A549 (cell line): ENCODE measurements at regions not wholly inside any gene's neighbourhood (a gene's known extent, or its start where the extent isn't known, plus 50 kb on each side); places are given as distances from the start of the nearest gene placed in this dataset.

ENCODE experiments used
- ATAC-seq, 2 experiments: fragments of 200-7000 bp in 1 of 2; fragments of >200 bp in 1 of 2; cut with Nextera tagmentation in 1 of 2; cut with Tn5 transposase in 1 of 2; 3 replicates each; pipeline versions ENCODE4 v1.8.0 to v1.9.1; 2018 to 2020; ENCODE audit warnings: mild to moderate bottlenecking in 1 of 2, moderate library complexity in 1 of 2
- CTCF ChIA-PET: fragments of 300-600 bp; sonication (Branson Sonifier 250); formaldehyde crosslinking; extraction: SDS; loops from one replicate; lab custom pipeline; 2021; ENCODE audit warnings: antibody characterized with exemption, inconsistent platforms; lab: Yijun Ruan, JAX
- POLR2A ChIA-PET: fragments of 350-600 bp; formaldehyde crosslinking; extraction: SDS; loops from one replicate; lab custom pipeline; 2021; ENCODE audit warnings: antibody characterized with exemption, inconsistent platforms; lab: Yijun Ruan, JAX
- DNase-seq, 2 experiments: peaks; one replicate each; pipeline versions ENCODE4 v3.0.0 to v3.0.0-alpha.2; 2011 to 2016; ENCODE audit warnings: low read depth in 1 of 2, low spot score in 1 of 2
- FAIRE-seq: peaks from 2 replicates; lab custom pipeline; 2011; peaks lifted over from hg19 to GRCh38; lab: Jason Lieb, UNC
- H3K27ac ChIP-seq, 2 experiments: fragments of >200 bp; sonication (Bioruptor Twin); formaldehyde crosslinking; 3 replicates each; pipeline ENCODE4 v1.5.1; 2016 to 2017
- H3K4me1 ChIP-seq: fragments of >200 bp; sonication (Bioruptor Twin); formaldehyde crosslinking; 3 replicates; pipeline ENCODE4 v1.6.1; 2016
- H3K4me2 ChIP-seq: fragments of >200 bp; sonication (Bioruptor Twin); formaldehyde crosslinking; 3 replicates; pipeline ENCODE4 v1.6.1; 2016
- H3K4me3 ChIP-seq: fragments of >200 bp; sonication (Bioruptor Twin); formaldehyde crosslinking; 3 replicates; pipeline ENCODE4 v1.5.1; 2016
- H3K9me3 ChIP-seq: fragments of >200 bp; sonication (Bioruptor Twin); formaldehyde crosslinking; 3 replicates; pipeline ENCODE4 v1.6.1; 2016
- ATOH8 ChIP-seq: fragments of 250-450 bp; sonication (Bioruptor Pico); IDR thresholded peaks from 2 replicates; pipeline ENCODE4 v1.5.0; 2020; ENCODE audit warnings: low read depth, mild to moderate bottlenecking, moderate library complexity
- CBX8 ChIP-seq: fragments of 200-600 bp; sonication (generic); IDR thresholded peaks from 2 replicates; pipeline ENCODE4 v1.6.1; 2016
- CHD2 ChIP-seq: fragments of 150-350 bp; IDR thresholded peaks from 2 replicates; pipeline ENCODE4 v1.6.1; 2014; ENCODE audit warnings: low read length; ENCODE audit not compliant: partially characterized antibody
- E2F6 ChIP-seq: IDR thresholded peaks from 2 replicates; pipeline ENCODE4 v1.6.1; 2012; ENCODE audit warnings: low read depth, borderline replicate concordance
- EHF ChIP-seq: fragments of 250-450 bp; sonication (Bioruptor Pico); IDR thresholded peaks from 2 replicates; pipeline ENCODE4 v1.5.0; 2020; ENCODE audit warnings: mild to moderate bottlenecking
- ELK1 ChIP-seq: fragments of 150-350 bp; IDR thresholded peaks from 2 replicates; pipeline ENCODE4 v1.6.1; 2014; ENCODE audit warnings: low read depth, mild to moderate bottlenecking, low read length
- ESRRA ChIP-seq: fragments of 150-350 bp; IDR thresholded peaks from 2 replicates; pipeline ENCODE4 v1.6.1; 2014; ENCODE audit warnings: mild to moderate bottlenecking, low read length, borderline replicate concordance
- FOXS1 ChIP-seq: fragments of 250-450 bp; sonication (Bioruptor Pico); IDR thresholded peaks from 2 replicates; pipeline ENCODE4 v1.5.0; 2020; ENCODE audit warnings: mild to moderate bottlenecking, moderate library complexity
- HDAC2 ChIP-seq: fragments of 200-600 bp; sonication (generic); IDR thresholded peaks from 2 replicates; pipeline ENCODE4 v1.6.1; 2016
- HES2 ChIP-seq: fragments of >200 bp; sonication (Bioruptor Twin); formaldehyde crosslinking; IDR thresholded peaks from 2 replicates; pipeline ENCODE4 v1.6.1; 2016
- HMGXB4 ChIP-seq: fragments of 250-450 bp; sonication (Bioruptor Pico); IDR thresholded peaks from 2 replicates; pipeline ENCODE4 v1.5.0; 2021; ENCODE audit warnings: mild to moderate bottlenecking, moderate library complexity, borderline replicate concordance
- HOXA7 ChIP-seq: fragments of 250-450 bp; sonication (Bioruptor Pico); IDR thresholded peaks from 2 replicates; pipeline ENCODE4 v1.5.0; 2020; ENCODE audit warnings: mild to moderate bottlenecking, moderate library complexity
- HOXB13 ChIP-seq: fragments of 250-450 bp; sonication (Bioruptor Pico); IDR thresholded peaks from 2 replicates; pipeline ENCODE4 v1.5.0; 2020; ENCODE audit warnings: low read depth, mild to moderate bottlenecking, moderate library complexity
- HOXB5 ChIP-seq: fragments of 250-450 bp; sonication (Bioruptor Pico); IDR thresholded peaks from 2 replicates; pipeline ENCODE4 v1.5.0; 2020; ENCODE audit warnings: mild to moderate bottlenecking, moderate library complexity
- JUNB ChIP-seq: fragments of >200 bp; sonication (Bioruptor Twin); formaldehyde crosslinking; IDR thresholded peaks from 2 replicates; pipeline ENCODE4 v1.6.1; 2016
- KDM5A ChIP-seq: fragments of 200-600 bp; sonication (generic); IDR thresholded peaks from 2 replicates; pipeline ENCODE4 v1.6.1; 2016; ENCODE audit warnings: antibody characterized with exemption, mild to moderate bottlenecking
- MAFK ChIP-seq: fragments of 450-650 bp; IDR thresholded peaks from 2 replicates; pipeline ENCODE4 v1.6.1; 2014; ENCODE audit not compliant: partially characterized antibody
- MAX ChIP-seq: IDR thresholded peaks from 2 replicates; pipeline ENCODE4 v1.6.1; 2012
- MYC ChIP-seq: IDR thresholded peaks from 2 replicates; pipeline ENCODE4 v1.6.1; 2012; ENCODE audit warnings: mild to moderate bottlenecking, inconsistent platforms, low read length, improper control_type of control experiment, borderline replicate concordance
- NFE2L2 ChIP-seq: fragments of 150-350 bp; conservative IDR thresholded peaks from 2 replicates; pipeline ENCODE4 v1.6.1; 2014; ENCODE audit warnings: low read length
- NPAS2 ChIP-seq: fragments of 250-450 bp; sonication (Bioruptor Pico); IDR thresholded peaks from 2 replicates; pipeline ENCODE4 v1.8.0; 2022; ENCODE audit warnings: mild to moderate bottlenecking, moderate library complexity, borderline replicate concordance
- POLR2AphosphoS2 ChIP-seq: conservative IDR thresholded peaks from 2 replicates; pipeline ENCODE4 v1.6.1; 2012; ENCODE audit warnings: low read length, improper control_type of control experiment, inconsistent platforms
- RCOR1 ChIP-seq: fragments of 150-350 bp; IDR thresholded peaks from 2 replicates; pipeline ENCODE4 v1.6.1; 2014; ENCODE audit warnings: antibody characterized with exemption, low read length, low read depth
- REST ChIP-seq: fragments of 200-600 bp; sonication (generic); IDR thresholded peaks from 2 replicates; pipeline ENCODE4 v1.6.1; 2016; ENCODE audit warnings: antibody characterized with exemption, mild to moderate bottlenecking, moderate library complexity
- RNF2 ChIP-seq: fragments of 200-600 bp; sonication (generic); IDR thresholded peaks from 2 replicates; pipeline ENCODE4 v1.6.1; 2016; ENCODE audit warnings: low read depth, mild to moderate bottlenecking, antibody characterized with exemption, moderate library complexity, borderline replicate concordance
- ZNF302 ChIP-seq: fragments of 250-450 bp; sonication (Bioruptor Pico); IDR thresholded peaks from 2 replicates; pipeline ENCODE4 v1.9.0; 2021; ENCODE audit warnings: inconsistent platforms, mild to moderate bottlenecking, moderate library complexity
- WGBS: methylation state at CpG from one replicate; pipeline ENCODE4 v1.1.6; 2017; ENCODE audit errors: missing lambda C conversion rate; 5-methylcytosine and 5-hydroxymethylcytosine counted together

- no peak overlapping the region for H3K27ac ChIP-seq
- no peak for FAIRE-seq
- no peak for ATAC-seq
- no peaks in the 10 kb centered on the region for H3K9me3 ChIP-seq
- no peaks in the 10 kb centered on the region for H3K4me1 ChIP-seq
- no peak for DNase-seq
- TF ChIP-seq ZNF302 (CRISPR knock-in tag) (no peak), CHD2 (no peak), HOXB5 (CRISPR knock-in tag) (no peak), KDM5A (no peak), HDAC2 (no peak), EHF (no peak), ATOH8 (no peak), JUNB (no peak), HOXB13 (no peak), NPAS2 (CRISPR knock-in tag) (no peak), MAX (no peak), RNF2 (no peak), REST (no peak), CBX8 (no peak), MAFK (no peak), E2F6 (no peak), NFE2L2 (no peak), POLR2AphosphoS2 (no peak)
- no peak overlapping the region for H3K4me2 ChIP-seq
- H3K4me3 ChIP-seq: no peak overlapping the region
- POLR2A ChIA-PET: no interaction called here
- CTCF ChIA-PET: no interaction called here
Observed at GRCh38 chr5:44626846-44627245, 181.9 kb upstream of the MRPS30 start.

- CTCF ChIA-PET: interaction anchor here (0.7 kb wide), 1 partner anchor 18 kb away, joined by 3 read pairs; no protein-coding TSS in a partner anchor
- H3K4me1 ChIP-seq: no peaks in the 10 kb centered on the region
- 4% methylated on average over 4 of the region's 4 CpGs for WGBS
- TF ChIP-seq CHD2: no peak
- no peak for TF ChIP-seq HOXA7 (CRISPR knock-in tag)
- TF ChIP-seq NFE2L2: no peak
- no peak for TF ChIP-seq FOXS1 (CRISPR knock-in tag)
- no peak for TF ChIP-seq MYC
- TF ChIP-seq HOXB13: no peak
- no peak for TF ChIP-seq ESRRA
- TF ChIP-seq POLR2AphosphoS2: no peak
- no peak for TF ChIP-seq HMGXB4
- no peak for TF ChIP-seq HES2
- no peak for TF ChIP-seq RCOR1
- TF ChIP-seq MAX: no peak
- no peak for TF ChIP-seq KDM5A
- TF ChIP-seq ELK1: no peak
- no peaks in the 10 kb centered on the region for H3K9me3 ChIP-seq
- ATAC-seq (no peak), FAIRE-seq (no peak), DNase-seq (no peak)
- H3K4me2 ChIP-seq: no peak overlapping the region
- H3K4me3 ChIP-seq: no peak overlapping the region
- POLR2A ChIA-PET: no interaction called here
- no peak overlapping the region for H3K27ac ChIP-seq
Observed at GRCh38 chr5:44622331-44622730, 186.4 kb upstream of the MRPS30 start.
